HEK293 (cell line): ENCODE measurements at regions not wholly inside any gene's neighbourhood (a gene's known extent, or its start where the extent isn't known, plus 50 kb on each side); places are given as distances from the start of the nearest gene placed in this dataset.

ENCODE experiments used
- ZSCAN16 ChIP-seq: fragments of 450-650 bp; formaldehyde crosslinking; IDR thresholded peaks from 2 replicates; pipeline ENCODE4 v1.5.1; 2016; ENCODE audit warnings: missing biosample characterization, missing genetic modification characterization
- TF ChIP-seq, protein P1 (sequence below): fragments of 450-650 bp; formaldehyde crosslinking; IDR thresholded peaks from 2 replicates; pipeline ENCODE4 v1.5.1; 2016; ENCODE audit warnings: missing biosample characterization, missing genetic modification characterization

DNA sequence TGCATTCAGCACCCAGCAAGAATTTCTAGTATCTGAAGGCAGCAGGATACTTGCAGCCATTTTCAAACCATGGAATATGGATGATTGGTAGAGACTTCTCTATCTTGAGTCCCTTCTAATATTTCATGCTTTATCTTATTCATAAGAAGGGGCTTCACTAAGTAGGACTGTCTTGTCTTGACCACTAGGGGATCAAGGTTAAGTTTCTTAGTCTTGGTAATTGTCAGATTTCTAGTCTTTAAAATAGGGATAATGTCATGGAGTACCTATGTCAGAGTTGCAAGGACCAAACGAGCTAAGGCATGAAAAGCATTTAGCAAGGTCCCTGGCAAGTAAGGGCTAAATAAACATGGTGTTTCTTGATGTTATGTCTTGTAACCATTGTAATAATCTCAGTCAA is 68.5 kb upstream of the ESR1 start:
- TF ChIP-seq, protein P1, sequence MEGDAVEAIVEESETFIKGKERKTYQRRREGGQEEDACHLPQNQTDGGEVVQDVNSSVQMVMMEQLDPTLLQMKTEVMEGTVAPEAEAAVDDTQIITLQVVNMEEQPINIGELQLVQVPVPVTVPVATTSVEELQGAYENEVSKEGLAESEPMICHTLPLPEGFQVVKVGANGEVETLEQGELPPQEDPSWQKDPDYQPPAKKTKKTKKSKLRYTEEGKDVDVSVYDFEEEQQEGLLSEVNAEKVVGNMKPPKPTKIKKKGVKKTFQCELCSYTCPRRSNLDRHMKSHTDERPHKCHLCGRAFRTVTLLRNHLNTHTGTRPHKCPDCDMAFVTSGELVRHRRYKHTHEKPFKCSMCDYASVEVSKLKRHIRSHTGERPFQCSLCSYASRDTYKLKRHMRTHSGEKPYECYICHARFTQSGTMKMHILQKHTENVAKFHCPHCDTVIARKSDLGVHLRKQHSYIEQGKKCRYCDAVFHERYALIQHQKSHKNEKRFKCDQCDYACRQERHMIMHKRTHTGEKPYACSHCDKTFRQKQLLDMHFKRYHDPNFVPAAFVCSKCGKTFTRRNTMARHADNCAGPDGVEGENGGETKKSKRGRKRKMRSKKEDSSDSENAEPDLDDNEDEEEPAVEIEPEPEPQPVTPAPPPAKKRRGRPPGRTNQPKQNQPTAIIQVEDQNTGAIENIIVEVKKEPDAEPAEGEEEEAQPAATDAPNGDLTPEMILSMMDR (tag by site-specific recombination), result no peak
- no peak for TF ChIP-seq ZSCAN16
